Osteoblast (primary cell): ENCODE measurements at regions not wholly inside any gene's neighbourhood (a gene's known extent, or its start where the extent isn't known, plus 50 kb on each side); places are given as distances from the start of the nearest gene placed in this dataset.

Experiments
- DNase-seq: peaks from one replicate; pipeline ENCODE4 v3.0.0; 2011; ENCODE audit warnings: low spot score, mixed read lengths; ENCODE audit not compliant: insufficient read length; ENCODE audit errors: missing footprints
- H2AFZ ChIP-seq: 2 replicates; pipeline ENCODE4 v1.6.0; 2011; ENCODE audit warnings: mild to moderate bottlenecking, low read length
- H3K27ac ChIP-seq: 2 replicates; pipeline ENCODE4 v1.5.1; 2011; ENCODE audit warnings: mild to moderate bottlenecking, low read depth, low read length, moderate library complexity
- H3K27me3 ChIP-seq: 2 replicates; pipeline ENCODE4 v1.6.0; 2012; ENCODE audit warnings: mild to moderate bottlenecking, control low read depth, inconsistent platforms, low read length, moderate library complexity; ENCODE audit not compliant: insufficient read depth
- H3K36me3 ChIP-seq: 2 replicates; pipeline ENCODE4 v1.5.1; 2011; ENCODE audit warnings: mild to moderate bottlenecking, low read length, control low read depth, moderate library complexity; ENCODE audit not compliant: insufficient read depth
- H3K4me1 ChIP-seq: 2 replicates; pipeline ENCODE4 v1.5.1; 2011; ENCODE audit warnings: mild to moderate bottlenecking, low read length, control low read depth, moderate library complexity; ENCODE audit not compliant: insufficient read depth
- H3K4me2 ChIP-seq: 2 replicates; pipeline ENCODE4 v1.6.0; 2011; ENCODE audit warnings: mild to moderate bottlenecking, low read length; ENCODE audit not compliant: insufficient read depth
- H3K4me3 ChIP-seq: fragments of 200-600 bp; sonication (generic); 3 replicates; pipeline ENCODE4 v1.5.1; 2012; ENCODE audit warnings: mild to moderate bottlenecking, low read length, inconsistent platforms; ENCODE audit not compliant: insufficient read depth
- H3K79me2 ChIP-seq: 2 replicates; pipeline ENCODE4 v1.6.0; 2012; ENCODE audit warnings: mild to moderate bottlenecking, low read length, control low read depth, inconsistent platforms; ENCODE audit not compliant: insufficient read depth
- H3K9me3 ChIP-seq: 2 replicates; pipeline ENCODE4 v1.5.1; 2011; ENCODE audit warnings: low read depth, low read length, control low read depth
- H4K20me1 ChIP-seq: 2 replicates; pipeline ENCODE4 v1.6.0; 2012; ENCODE audit warnings: mild to moderate bottlenecking, low read length, control low read depth; ENCODE audit not compliant: insufficient read depth
- TF ChIP-seq, protein P1 (sequence below): IDR thresholded peaks from 2 replicates; pipeline ENCODE4 v1.5.1; 2011; ENCODE audit warnings: mild to moderate bottlenecking, low read depth, low read length, moderate library complexity; ENCODE audit errors: extremely low read depth

DNA sequence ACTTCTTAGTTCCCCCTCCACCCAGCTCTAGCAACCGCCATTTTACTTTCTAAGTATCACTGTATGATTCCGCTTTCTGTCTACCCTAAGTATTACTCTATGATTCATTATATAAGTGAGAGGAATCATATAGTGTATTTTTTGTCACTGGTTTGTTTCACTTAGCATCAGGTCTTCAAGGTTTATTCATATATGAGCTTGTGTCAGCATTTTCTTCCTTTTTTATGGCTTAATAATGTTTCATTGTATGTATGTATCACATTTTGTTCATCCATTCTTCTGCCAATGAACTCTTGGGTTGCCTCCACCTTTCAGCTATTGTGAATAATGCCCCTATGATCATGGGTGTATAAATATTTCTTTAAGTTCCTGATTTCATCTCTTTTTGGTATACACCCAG lies 222.8 kb downstream of the SNCAIP start:
- DNase-seq: no peak
- H3K79me2 ChIP-seq: no peaks in the 10 kb centered on the region
- TF ChIP-seq, protein P1, sequence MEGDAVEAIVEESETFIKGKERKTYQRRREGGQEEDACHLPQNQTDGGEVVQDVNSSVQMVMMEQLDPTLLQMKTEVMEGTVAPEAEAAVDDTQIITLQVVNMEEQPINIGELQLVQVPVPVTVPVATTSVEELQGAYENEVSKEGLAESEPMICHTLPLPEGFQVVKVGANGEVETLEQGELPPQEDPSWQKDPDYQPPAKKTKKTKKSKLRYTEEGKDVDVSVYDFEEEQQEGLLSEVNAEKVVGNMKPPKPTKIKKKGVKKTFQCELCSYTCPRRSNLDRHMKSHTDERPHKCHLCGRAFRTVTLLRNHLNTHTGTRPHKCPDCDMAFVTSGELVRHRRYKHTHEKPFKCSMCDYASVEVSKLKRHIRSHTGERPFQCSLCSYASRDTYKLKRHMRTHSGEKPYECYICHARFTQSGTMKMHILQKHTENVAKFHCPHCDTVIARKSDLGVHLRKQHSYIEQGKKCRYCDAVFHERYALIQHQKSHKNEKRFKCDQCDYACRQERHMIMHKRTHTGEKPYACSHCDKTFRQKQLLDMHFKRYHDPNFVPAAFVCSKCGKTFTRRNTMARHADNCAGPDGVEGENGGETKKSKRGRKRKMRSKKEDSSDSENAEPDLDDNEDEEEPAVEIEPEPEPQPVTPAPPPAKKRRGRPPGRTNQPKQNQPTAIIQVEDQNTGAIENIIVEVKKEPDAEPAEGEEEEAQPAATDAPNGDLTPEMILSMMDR: no peak

DNA sequence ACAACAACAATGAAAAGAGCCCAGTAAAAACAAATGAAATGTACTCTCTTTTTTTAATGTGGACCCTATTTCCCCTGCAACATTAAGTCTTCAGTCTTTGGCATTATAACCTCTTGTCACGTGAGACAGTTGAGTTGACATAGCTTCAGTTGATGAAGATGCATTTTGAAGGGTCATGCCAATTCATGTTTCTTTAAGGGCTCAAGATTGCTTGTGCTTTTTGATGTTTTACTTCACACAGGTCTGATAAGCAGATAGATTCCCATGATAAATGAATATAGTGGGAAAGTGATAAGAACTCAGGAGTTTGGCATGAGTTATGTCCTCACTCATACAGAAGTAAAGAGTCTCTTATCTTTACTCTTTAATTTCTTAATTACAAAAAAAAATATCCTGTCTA lies 229.4 kb downstream of the SNCAIP start:
- TF ChIP-seq, protein P1: no peak

More for the DNA sequence above, 222.8 kb downstream of the SNCAIP start:
- no peak overlapping the region for H2AFZ ChIP-seq
- no peak overlapping the region for H3K4me2 ChIP-seq
- H3K27me3 ChIP-seq: no peaks in the 10 kb centered on the region
- H3K9me3 ChIP-seq: no peaks in the 10 kb centered on the region
- H3K27ac ChIP-seq: no peak overlapping the region
- H3K36me3 ChIP-seq: no peaks in the 10 kb centered on the region
- H3K4me3 ChIP-seq: no peak overlapping the region
- no peaks in the 10 kb centered on the region for H4K20me1 ChIP-seq
- H3K4me1 ChIP-seq: no peaks in the 10 kb centered on the region

DNA sequence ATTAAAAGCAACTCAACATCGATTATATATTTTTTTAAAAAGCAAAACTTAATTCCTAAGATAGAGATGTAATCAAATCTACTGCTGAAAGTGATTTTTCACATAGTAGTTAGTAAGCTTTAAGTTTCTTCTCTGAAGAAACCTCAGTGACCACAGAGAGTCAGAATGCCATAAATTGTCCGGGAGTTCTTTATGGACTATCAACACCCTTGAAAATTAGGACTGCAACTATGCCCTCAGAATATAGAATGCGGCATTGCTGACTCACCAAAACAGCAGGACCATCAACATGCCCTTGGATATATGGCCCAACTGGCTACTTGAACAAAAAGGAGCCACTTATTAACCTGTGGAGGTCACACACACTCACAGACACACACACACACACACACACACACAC lies 228.9 kb upstream of the SNX2 start:
- TF ChIP-seq, protein P1: no peak
- no peak overlapping the region for H3K27ac ChIP-seq
- no peak overlapping the region for H2AFZ ChIP-seq
- no peaks in the 10 kb centered on the region for H3K36me3 ChIP-seq
- no peak overlapping the region for H3K4me2 ChIP-seq
- no peaks in the 10 kb centered on the region for H3K27me3 ChIP-seq
- no peaks in the 10 kb centered on the region for H3K79me2 ChIP-seq
- DNase-seq: no peak
- H3K9me3 ChIP-seq: no peaks in the 10 kb centered on the region
- H3K4me1 ChIP-seq: no peaks in the 10 kb centered on the region
- no peaks in the 10 kb centered on the region for H4K20me1 ChIP-seq
- no peak overlapping the region for H3K4me3 ChIP-seq

More for the DNA sequence above, 229.4 kb downstream of the SNCAIP start:
- Histone ChIP-seq H3K9me3 (no peaks in the 10 kb centered on the region), H3K27ac (no peak overlapping the region), H3K36me3 (no peaks in the 10 kb centered on the region), H3K27me3 (peaks cover 4% of the 10 kb centered on the region), H3K4me2 (no peak overlapping the region), H3K4me3 (no peak overlapping the region), H3K79me2 (no peaks in the 10 kb centered on the region), H3K4me1 (no peaks in the 10 kb centered on the region), H2AFZ (no peak overlapping the region), H4K20me1 (no peaks in the 10 kb centered on the region)
- DNase-seq: no peak

DNA sequence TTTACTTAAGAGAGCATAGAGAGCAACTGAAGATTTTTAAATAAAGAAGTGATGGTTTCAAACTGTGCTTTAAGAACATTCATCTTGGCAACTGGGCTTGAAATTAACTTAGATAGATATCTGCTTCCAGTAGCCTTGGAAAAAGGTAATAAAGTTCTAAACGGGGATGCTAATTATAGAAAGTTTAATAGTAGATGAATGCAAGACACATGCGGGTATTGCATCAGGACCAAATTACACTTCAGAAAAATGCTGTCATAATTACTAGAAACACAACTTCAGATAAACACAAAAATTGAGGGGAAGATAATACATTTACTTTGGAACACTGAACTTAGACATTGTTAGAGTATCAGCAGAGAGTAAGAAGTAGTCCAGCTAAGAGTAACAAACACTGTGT lies 227.7 kb upstream of the SNX2 start:
- Histone ChIP-seq H3K27me3 (no peaks in the 10 kb centered on the region), H3K9me3 (no peaks in the 10 kb centered on the region), H3K4me1 (no peaks in the 10 kb centered on the region), H3K27ac (no peak overlapping the region), H3K79me2 (no peaks in the 10 kb centered on the region), H3K36me3 (no peaks in the 10 kb centered on the region), H3K4me3 (no peak overlapping the region), H4K20me1 (no peaks in the 10 kb centered on the region), H2AFZ (no peak overlapping the region), H3K4me2 (no peak overlapping the region)
- no peak for DNase-seq
- TF ChIP-seq, protein P1: no peak
